M059J (cell line): ENCODE measurements at regions not wholly inside any gene's neighbourhood (a gene's known extent, or its start where the extent isn't known, plus 50 kb on each side); places are given as distances from the start of the nearest gene placed in this dataset.

ENCODE experiments used
- DNase-seq: peaks from one replicate; pipeline ENCODE4 v3.0.0-alpha.2; 2012; ENCODE audit warnings: low read depth

DNA sequence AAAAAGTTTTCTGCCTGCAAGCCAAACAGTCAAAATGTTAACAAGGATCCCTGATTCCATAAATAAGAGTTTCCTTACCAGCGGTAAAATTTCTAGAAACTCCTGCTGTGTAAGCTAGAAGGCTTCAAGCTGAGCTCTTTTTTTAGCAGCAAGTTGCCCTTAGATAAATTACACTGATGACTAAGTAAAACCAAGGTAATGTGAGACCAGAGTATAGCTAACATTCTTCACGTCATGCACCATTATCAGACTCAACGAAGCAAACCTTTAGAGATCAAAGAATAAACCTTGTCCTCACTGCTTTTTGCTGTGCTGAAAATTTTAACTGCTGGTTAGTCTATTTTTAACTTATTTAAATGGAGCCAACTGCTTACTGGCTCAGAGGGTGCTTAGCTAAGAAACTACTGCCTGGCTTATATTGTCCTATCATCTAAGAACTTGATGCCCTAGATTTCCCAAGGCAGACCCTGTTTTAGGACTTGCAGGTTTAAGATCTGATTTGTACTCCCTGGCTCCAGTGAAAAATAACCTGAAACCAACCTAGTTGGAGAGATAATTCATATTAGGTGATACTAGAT is 900.7 kb downstream of the JRKL start:
- peak; percentile 60 for DNase-seq

DNA sequence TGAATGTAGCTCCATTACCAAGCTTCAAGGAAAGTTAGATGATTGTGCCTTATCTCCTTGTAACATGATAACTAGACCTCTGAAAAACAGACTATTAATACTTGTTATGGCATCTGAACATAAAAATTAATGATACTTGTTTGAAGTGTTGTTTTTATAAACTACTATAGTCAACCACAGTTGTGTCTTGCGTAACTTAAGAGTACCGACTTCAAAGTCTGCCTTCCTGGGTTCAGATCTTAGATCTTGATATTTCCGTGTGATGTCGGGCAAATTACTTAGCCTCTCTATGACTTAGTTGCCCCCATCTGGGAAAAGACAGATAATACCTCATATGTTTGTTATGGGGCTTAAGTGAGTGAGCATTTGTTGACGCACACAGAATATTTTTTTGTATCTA is 906.5 kb downstream of the JRKL start:
- DNase-seq = no peak

DNA sequence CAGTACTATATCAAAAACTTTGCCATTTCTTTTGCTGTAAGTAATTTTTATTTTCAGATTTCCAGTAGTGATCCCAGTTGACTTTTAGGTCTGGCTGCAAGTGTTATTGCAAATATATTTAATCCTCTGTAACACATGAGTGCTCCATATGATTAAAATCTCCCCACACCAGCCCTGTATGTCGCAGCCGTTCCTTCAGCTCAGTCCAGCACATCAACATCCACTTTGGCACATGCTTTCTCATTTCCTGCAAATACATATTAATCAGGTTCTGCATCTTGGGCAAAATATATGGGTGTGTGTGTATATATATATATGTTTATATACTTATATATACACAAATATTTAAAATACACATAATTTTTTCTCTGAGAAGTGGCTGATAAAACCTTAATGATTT is 919.5 kb downstream of the JRKL start:
- no peak for DNase-seq

DNA sequence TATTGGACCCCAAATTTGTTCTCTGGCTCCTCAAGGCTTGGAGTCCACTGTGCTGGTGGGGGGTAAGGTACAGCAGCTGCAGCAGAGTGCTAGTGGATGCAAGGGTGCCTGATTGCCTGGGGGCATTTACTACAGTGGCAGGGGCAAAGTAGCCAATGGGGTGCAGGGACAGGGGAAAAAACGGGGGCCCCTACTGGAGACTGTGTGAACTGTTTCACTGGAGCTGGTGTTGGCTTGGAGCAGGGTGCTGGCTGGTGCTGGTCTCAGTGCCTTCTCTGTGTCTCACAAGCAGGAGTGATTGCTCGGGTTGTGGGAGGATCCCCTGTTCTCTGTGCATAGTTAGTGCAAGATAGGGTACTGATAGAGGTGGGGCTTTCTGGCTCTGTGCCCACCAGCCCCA is 935.9 kb downstream of the JRKL start:
- no peak for DNase-seq

DNA sequence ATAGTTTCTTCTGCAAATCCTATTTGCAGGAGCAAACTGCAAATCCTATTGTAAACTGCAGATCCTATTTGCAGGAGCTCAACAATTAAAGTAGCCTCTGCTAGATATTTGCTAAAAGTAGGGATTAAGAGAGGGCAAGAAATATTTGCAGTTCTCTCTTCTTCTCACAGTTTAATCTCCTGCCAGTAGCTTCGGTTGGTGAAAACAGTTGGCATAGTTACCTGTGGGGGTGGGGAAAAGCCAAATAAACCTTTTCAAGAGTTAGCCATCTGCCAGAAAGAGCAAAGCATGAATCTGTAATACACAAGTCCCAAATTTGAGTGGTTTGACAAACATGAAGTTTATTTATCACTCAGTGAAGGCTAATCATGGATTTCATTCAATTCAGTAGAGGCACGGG is 942.5 kb downstream of the JRKL start:
- DNase-seq = no peak

DNA sequence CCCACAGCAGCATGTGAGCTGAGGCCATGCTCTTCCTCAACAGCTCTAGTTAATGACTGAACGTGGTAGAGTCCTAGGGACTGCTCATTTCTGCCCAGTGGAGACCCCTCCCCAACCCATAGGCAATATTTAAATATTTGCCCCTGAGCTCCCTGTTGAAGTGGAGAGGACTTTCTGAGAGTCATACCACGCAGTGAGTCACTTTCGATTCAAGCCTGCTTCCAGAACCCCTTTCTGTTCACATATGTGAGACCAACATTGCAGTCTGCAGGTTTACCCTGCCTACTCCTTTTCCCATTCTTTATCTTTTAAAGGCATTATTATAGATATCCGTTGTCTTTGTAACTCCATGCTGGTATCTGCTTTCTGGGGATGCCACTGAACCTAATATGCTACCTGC is 946.3 kb downstream of the JRKL start:
- DNase-seq = peak; percentile 8

DNA sequence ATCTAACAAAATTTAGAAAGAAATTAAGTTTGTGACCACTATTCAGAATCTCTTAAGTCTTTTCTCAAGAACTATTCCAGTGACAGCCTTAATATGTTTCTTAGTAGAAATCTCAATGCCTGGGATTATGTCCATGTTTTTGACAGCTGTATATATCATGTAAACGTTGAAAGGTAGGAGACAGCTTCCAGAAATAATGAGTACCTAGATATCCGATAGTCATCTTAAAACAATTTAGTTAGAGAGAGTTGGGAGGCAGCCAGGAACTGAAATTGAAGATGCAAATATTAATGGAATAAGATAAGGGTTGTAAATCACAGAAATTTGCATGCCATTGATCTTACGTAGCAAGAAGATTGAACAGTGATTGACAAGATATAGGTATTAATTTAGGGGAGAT is 955.2 kb downstream of the JRKL start:
- no peak for DNase-seq

DNA sequence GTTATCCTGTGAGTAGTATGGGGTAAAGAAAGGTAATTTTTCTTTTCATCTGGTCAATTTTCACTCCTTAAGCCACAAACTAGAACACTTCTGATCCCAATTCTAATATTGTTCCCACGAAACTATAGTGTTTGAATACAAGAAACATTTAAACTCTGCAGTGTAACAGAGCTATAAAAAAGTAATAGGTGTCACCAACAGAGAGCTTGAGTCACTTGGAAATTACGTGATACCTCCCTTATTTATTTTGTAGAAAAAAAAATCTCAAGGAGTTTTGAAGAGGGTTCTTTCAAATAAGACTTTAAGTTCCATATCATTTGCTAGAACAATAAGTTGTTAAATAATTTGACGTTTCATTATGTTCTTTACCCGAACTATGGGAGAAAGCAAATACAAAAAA is 959.4 kb downstream of the JRKL start:
- DNase-seq = no peak

DNA sequence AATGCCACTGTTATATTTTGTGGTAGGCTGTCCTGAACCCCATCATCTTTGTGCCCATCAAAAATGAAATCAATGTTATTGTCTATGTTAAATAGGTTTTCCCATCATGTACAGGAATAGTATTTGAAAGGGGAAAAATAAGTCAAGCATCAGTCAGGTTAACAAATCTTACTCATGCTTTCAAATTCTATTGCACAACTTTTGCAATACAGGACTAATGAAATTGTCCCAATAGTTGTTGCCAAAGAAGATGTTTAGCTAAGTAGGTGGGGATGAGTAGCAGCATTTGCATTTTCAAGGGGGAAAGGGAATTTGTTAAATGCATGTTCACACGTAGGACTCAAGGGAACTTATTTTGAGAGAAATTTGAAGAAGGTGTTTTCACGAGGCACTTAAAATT is 962.1 kb downstream of the JRKL start:
- no peak for DNase-seq

DNA sequence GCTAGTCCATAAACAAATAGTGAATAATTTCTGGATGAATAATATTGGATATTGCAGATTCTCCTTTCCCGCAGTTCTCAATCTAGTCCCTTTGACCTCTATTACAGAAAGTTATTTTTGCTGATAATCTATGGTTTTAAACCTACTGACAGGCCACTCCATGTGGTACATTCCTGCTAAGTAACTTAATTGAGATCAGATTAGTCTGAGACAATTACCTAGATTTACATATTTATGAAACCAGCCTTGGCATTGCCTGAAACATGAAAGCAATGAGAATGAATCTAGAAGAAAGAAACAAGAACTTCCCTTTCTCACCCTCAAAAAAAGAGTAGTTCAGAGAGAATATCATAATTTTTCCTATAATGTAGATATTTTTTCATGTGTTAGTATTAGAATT is 964.2 kb downstream of the JRKL start:
- no peak for DNase-seq

DNA sequence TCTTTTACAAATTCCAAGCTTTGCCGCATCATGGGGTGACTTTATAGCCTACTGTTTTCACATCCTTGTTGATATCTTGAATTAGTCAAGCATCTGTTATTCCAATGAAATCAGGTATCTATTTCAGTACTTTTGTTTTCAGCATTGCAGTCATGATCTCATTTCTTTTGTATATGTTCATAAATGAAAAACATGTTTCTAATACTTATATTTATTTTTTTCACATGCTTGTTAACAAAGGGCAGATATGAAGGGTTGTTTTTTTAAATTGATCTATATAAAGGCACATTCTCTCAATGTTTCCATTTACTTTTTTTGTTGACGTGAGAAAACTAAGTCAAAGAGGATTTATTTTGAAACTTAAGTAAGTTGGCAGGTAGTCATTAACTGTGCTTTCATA is 964.8 kb downstream of the JRKL start:
- DNase-seq = no peak

DNA sequence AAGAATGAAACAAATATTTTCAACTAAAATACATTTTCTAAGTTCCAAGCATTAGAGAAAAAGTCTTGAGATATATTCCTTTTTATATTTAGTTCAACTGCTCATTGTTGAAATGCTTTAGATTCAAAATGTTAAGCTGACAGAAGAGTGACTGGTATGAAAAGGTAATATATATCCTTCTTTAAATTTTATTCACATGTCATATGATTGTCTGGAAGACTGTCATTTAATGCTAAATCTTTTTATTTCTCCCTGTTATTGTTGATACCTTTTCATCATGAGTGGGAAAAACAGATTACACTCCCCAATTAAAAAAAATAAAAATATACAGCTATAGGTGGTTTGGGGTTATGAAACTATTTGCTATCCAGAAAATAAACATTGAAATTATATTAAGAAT is 965.4 kb downstream of the JRKL start:
- no peak for DNase-seq

DNA sequence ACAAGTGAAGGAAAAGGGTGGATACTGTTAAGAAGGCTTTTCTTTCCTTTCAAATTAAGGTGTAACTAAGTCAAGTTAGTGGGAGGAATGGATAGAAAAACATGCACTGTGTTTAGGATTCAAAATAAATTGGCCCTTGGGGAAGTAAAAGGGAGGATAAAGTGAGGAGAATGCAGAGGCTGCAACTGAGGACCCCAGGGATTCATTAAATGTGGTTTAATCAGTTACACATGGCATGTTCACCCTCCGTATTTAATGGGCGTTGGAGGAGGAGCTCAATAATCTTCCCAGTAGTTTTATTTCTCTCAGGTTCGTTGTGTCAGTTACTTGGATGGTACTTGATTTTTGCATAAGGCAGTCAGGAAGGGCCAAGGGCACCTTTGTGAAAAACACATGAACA is 966.3 kb downstream of the JRKL start:
- no peak for DNase-seq

DNA sequence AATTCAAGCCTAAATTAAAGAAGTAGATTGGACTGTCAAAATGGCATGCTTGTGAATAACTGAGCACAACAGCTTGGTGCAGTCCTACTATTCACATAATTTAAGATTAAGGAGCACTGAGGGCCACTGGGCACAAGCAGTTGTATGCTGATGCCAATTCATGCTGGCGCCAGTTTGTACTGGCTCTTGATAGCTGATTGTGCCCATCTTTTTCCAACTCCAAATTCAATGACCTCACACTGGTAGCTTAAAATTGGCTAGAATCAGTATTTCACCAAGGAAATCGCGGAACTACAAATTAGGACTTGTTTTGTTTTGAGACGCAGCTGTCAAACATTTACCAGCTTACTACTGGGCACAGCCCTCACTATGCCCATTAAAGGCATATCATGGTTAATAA is 969.2 kb downstream of the JRKL start:
- DNase-seq = no peak

DNA sequence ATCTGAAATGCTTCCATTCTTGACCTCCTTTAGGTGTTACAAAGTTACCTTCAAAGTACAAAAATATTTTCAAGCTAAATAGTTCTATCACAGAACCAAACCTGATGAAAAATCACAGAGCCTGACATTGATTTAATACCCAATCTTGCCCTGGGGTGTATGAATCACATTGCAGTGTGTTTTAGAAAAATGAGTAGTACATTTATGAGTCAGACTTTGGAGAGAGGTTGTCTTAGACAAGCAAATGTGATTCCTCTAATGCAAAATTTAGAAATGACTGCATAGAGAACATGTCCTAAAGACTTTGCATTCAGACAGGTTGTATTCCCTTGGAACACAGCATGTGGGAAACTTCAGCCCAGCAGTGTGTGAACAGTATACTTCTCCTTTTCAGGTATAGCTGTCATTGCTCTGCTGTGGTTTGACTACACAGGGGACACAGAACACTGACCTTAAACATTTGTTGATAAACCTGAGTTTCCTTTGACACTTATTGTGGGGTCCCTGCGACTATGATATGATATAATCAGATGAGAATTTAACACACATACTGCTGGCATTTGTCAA is 972.1 kb downstream of the JRKL start:
- peak; percentile 91 for DNase-seq

DNA sequence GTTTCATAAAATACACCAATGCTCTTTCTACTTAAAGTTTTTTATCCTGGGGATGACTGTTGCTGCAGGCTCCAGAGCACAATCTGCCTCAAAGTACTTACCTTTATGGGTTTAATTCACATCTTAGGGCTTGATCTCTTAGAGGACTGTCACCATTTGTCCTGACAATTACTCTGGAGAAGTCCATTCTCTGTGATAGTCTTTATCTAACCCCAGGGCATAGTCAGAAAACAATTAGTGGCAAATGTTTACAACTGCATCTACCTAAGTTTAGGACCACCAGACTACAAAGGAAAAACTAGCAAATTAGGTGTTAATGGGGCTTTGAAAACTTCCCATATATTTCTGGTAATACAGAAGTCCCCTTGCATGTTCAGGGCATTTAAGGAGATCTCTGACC is 973.5 kb downstream of the JRKL start:
- no peak for DNase-seq

DNA sequence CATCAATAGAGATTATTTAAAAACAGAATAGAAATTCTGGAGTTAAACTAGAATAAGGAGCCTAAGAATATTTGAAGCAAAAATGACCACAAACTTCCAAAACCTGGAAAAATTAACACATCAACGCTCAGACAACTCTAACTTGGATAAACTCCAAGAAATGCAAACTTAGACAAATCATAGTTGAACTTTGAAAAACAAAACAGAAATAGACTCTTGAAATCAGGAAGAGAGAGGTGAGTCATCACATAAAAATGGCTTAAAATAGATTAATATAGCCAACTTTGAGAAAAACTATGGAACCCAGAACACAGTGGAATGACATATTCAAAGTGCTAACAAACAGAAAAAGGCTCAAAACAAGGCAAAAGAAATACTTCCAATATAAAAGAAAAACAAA is 974.2 kb downstream of the JRKL start:
- DNase-seq = peak; percentile 66

DNA sequence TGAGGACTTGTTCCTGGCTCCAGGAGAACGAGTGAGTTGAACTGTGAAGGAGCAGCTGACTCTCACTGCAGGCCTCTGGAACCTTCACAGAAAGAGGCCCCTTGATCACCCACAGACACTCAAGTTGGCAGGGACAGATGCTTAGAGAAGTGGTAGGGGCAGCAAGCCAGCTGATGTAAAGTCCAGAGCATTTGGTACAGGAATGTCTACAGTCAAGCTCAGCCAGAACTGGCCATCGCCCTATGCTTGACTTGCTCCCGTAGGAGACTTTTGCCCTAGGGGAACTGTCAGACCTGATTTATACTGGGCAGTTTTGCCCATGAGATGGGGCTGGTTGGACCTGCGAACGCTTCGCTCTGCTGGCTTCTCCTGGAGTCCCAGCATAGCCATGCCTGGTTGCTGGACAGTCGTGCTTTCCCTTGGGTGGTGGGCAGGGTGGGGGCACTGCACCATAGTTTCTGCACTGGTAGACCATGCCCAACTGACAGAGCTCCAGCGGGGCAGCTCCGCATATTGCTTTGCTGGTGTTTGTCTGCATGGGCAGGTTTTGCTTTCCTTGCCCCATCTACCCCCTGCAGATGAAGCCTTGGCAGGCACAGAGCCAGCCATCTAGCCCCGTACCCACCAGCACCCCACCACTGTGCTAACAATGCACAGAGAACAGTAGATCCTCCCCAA is 977.7 kb downstream of the JRKL start:
- peak; percentile 54 for DNase-seq

DNA sequence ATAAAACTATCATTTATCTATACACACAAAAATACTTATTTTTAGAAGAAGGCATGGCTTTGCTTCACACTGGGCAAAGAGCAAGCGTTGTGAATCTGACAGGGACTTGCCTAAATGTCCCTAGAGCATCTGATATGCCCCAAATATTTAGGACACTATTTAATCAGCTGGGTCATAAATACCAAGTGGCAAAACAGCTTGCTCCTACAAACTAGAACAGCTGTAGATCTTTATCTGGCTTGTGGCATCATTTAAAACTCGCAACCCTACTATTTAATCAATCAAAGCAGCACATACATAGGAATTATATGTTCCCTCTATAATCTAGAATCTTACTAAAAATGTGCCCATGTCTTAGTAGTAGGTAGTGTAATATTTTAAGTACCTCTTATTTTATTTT is 999.5 kb downstream of the JRKL start:
- DNase-seq = no peak

DNA sequence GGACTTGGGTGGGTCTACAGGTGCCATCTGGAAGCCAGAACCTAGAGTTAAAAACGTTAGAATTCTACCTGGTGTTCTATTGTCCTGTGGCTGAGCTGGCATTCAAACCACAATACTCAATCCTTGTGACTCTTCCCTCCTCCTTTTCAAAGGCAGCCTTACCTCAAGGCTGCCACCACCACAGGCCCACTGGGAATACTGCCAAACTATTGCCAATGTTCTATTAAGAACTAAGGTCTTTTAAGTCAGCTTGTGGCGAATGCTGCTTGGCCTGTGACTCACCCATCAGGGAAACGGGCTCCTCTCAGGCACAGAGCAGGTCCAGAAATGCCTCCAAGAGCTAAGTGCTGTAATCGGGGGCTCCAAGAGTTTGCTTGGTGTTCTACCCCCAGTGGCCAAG is 1008.4 kb downstream of the JRKL start:
- peak; percentile 52 for DNase-seq

DNA sequence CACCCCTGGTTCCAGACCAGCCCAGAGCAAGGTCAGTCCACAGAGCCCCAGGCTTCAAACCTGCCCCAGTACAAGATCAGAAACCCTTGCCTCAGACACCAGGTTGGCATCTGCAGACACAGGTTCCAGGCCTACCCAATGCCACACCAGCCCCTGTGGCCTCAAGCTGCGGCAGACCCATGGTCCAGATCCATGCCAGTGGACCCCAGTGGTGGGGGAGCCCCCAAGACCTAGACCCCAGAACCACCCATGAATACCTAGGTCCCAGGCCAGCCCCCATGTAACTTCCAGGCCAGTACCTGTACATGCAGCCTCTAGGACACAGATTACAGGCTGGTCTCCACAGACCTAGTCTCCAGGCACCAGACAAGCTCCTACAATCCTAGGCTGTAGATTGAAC is 1019.3 kb downstream of the JRKL start:
- DNase-seq = no peak

DNA sequence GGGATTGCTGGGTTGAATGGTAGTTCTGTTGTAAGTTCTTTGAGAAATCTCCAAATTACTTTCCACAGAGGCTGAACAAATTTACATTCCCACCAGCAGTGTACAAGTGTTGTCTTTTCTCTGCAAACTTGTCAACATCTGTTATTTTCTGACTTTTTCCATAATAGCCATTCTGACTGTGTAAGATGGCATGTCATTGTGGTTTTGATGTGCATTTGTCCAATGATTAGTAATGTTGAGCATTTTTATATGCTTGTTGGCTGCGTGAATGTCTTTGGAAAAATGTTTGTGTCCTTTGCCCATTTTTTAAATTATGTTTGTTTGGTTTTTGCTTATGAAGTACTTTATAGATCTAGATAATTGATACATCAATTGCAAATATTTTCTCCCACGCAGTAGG is 1025.0 kb downstream of the JRKL start:
- DNase-seq = peak; percentile 70

DNA sequence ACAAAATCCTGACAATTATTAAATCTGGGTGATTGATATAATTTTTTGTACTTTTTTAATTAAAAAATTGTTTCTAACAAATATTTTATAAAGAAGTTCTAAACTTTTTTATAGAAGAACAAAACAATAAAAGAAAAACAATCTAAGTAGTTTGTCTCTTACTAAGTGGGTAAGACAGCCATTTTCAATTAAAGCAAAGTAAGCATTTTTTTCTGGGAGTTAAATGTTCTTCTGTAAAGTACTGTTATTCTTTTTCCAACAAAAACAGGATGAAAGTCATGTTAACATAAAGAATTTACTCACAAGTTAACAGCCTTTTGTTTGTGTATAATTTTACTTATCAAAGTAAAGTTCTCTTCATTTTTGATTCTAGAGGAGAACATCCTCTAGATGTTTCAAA is 1029.9 kb downstream of the JRKL start:
- no peak for DNase-seq

DNA sequence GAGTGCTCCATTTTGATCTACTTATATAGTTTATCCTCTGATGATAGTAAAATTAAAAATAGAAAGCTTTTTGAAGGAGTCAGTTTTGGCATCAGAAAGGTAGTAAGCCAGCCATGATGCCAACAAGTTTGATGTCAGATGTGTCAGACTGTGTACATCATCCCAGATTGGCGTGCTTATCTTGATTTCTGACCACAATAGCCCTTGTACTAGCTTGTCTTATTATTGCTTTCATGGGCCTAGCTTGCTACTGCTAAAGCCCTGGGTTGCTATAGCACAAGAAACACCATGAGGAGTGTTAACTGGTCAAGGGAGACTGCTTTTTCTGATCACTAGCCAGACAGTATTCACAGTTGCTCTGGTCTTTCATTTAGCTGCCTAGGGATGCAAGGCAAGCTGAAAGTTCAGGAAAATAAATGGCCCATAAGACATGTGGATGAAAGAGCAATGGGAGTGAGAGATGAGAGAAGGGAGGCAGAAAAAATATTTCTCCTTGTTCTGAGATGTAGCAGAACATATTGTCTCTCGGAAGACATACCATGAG is 1038.5 kb downstream of the JRKL start:
- no peak for DNase-seq
